ENCODE measurements at regions not wholly inside any gene's neighbourhood (a gene's known extent, or its start where the extent isn't known, plus 50 kb on each side); places are given as distances from the start of the nearest gene placed in this dataset.
A peak's percentile ranks its signal among the peaks of the same experiment; 100 is the strongest.

DNA sequence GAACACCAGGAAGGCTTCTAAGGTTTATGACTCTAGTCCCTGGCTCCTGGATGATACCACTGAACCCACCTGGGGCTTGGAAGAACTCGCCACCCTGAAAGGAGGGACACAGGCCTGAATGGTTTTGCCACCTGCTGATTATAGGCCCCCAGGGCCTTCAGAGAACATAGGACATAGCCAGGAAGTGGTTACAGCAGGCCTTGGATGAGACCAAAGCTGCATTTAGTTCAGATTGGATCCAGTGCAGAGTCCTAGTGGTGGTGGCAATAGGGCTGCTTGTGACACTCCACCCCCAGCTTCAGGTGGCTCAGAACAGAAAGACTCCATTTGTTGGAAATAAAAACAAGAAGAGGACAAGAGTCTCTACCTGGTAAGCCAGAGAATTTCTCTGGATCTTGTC, 101.6 kb upstream of the PLPPR5 start:
- H3K4me1 ChIP-seq (ENCODE audit: insufficient read depth, low read length), result peaks cover 28% of the 10 kb centered on the region
- H3K79me2 ChIP-seq (ENCODE audit: insufficient read depth, low read length), result no peaks in the 10 kb centered on the region
- H3K4me3 ChIP-seq (ENCODE audit: low read depth in 1 of 2, low read length in 2 of 2), result no peak overlapping the region
- peak overlapping the region; percentile 41; the same call in 1 of the 2 replicates for H3K4me2 ChIP-seq (ENCODE audit: insufficient read depth, low read length)
- H3K27me3 ChIP-seq (ENCODE audit: insufficient read depth, low read length, poor library complexity), result no peaks in the 10 kb centered on the region
- TF ChIP-seq, protein P1, sequence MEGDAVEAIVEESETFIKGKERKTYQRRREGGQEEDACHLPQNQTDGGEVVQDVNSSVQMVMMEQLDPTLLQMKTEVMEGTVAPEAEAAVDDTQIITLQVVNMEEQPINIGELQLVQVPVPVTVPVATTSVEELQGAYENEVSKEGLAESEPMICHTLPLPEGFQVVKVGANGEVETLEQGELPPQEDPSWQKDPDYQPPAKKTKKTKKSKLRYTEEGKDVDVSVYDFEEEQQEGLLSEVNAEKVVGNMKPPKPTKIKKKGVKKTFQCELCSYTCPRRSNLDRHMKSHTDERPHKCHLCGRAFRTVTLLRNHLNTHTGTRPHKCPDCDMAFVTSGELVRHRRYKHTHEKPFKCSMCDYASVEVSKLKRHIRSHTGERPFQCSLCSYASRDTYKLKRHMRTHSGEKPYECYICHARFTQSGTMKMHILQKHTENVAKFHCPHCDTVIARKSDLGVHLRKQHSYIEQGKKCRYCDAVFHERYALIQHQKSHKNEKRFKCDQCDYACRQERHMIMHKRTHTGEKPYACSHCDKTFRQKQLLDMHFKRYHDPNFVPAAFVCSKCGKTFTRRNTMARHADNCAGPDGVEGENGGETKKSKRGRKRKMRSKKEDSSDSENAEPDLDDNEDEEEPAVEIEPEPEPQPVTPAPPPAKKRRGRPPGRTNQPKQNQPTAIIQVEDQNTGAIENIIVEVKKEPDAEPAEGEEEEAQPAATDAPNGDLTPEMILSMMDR (IDR thresholded peaks at IDR 0.05; ENCODE audit: borderline replicate concordance, extremely low read depth, low read length, poor library complexity, severe bottlenecking), result no peak
- TF ChIP-seq EZH2 (IDR thresholded peaks at IDR 0.05; ENCODE audit: borderline replicate concordance, low read depth, low read length, severe bottlenecking), result no peak
- no peaks in the 10 kb centered on the region for H3K36me3 ChIP-seq (ENCODE audit: insufficient read depth, low read length)
- H3K9me3 ChIP-seq (ENCODE audit: insufficient read depth, low read length, severe bottlenecking), result no peaks in the 10 kb centered on the region
- DNase-seq, result peak; percentile 74
- no peak overlapping the region for H3K9ac ChIP-seq (ENCODE audit: low read depth, low read length)
- no peaks in the 10 kb centered on the region for H4K20me1 ChIP-seq (ENCODE audit: insufficient read depth, low read length)
- H3K27ac ChIP-seq (ENCODE audit: low read length), result peak overlapping the region; percentile 73
- peak; percentile 90 for ATAC-seq (ENCODE audit: insufficient read depth, low read depth)
- no peak overlapping the region for H2AFZ ChIP-seq (ENCODE audit: low read depth, low read length)

DNA sequence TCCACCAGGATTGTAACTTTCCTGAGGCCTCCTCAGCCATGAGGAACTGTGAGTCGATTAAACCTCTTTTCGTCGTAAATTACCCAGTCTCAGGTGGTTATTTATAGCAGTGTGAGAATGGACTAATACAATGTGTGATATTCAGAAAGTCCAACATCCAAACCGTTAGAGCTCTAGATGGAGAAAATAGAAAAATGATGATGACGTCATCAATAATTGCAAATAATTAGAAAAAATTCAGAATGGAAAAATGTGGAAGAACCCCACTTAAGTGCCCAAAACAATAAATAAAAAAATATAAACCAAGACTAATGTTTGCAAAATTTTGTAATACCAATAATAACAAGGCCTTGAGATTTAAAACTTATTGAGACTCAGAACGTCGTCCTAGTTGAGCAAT, 103.0 kb upstream of the PLPPR5 start:
- DNase-seq (no peak), ATAC-seq (ENCODE audit: insufficient read depth, low read depth) (no peak)
- H2AFZ ChIP-seq (ENCODE audit: low read depth, low read length), result no peak overlapping the region
- H3K4me2 ChIP-seq (ENCODE audit: insufficient read depth, low read length), result no peak overlapping the region
- no peaks in the 10 kb centered on the region for H4K20me1 ChIP-seq (ENCODE audit: insufficient read depth, low read length)
- 0 out of 2 replicates have a peak overlapping the region, but pooled peaks have one; percentile 26 for H3K27ac ChIP-seq (ENCODE audit: low read length)
- no peak overlapping the region for H3K9ac ChIP-seq (ENCODE audit: low read depth, low read length)
- no peaks in the 10 kb centered on the region for H3K27me3 ChIP-seq (ENCODE audit: insufficient read depth, low read length, poor library complexity)
- H3K4me1 ChIP-seq (ENCODE audit: insufficient read depth, low read length), result peaks cover 28% of the 10 kb centered on the region
- H3K4me3 ChIP-seq (ENCODE audit: low read depth in 1 of 2, low read length in 2 of 2), result no peak overlapping the region
- no peaks in the 10 kb centered on the region for H3K9me3 ChIP-seq (ENCODE audit: insufficient read depth, low read length, severe bottlenecking)
- H3K36me3 ChIP-seq (ENCODE audit: insufficient read depth, low read length), result no peaks in the 10 kb centered on the region
- TF ChIP-seq EZH2 (IDR thresholded peaks at IDR 0.05; ENCODE audit: borderline replicate concordance, low read depth, low read length, severe bottlenecking), result no peak
- TF ChIP-seq, protein P1 (IDR thresholded peaks at IDR 0.05; ENCODE audit: borderline replicate concordance, extremely low read depth, low read length, poor library complexity, severe bottlenecking), result no peak
- no peaks in the 10 kb centered on the region for H3K79me2 ChIP-seq (ENCODE audit: insufficient read depth, low read length)

DNA sequence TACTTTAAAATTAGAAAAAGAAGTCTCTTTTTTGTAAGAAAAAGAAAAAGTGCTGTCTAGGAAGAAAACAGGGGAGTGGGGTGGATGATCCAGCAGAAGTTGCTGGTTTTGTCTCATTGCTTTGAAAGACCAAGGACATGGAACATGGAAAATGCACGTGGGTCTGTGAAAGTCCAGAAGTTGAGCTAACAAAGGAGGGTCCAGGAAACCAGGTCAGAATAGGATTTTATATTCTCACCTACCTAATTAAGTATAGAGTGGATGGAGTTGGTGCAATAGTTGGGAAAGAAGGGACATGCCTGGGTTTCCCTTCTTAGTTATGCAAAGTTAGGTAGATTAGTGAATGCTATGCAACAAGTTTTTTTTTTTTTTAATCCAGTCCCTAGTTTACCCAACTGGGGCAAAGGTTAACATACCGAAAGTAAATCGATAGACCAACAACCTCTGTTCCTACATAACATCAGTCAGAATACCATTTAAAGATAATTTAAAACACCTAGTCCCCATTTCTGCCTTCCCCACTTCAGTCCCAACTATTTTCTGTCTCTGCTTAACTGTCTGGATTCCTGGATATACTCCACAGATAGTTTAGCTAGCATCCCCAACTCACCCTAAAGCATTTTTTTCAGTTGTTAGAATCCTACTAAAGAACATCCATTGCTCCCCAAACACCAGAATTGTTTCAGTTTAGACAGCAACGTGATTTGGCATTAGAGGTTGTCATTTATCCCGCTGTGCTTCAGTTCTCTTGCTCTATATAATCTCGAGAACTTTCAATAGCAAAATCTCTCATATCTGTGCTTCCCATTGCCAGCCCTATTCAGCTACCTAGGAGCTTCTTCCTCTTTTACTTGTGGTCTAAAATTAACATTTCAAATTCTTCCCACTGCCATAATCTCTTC, 105.7 kb upstream of the PLPPR5 start:
- Histone ChIP-seq H3K79me2 (ENCODE audit: insufficient read depth, low read length) (no peaks in the 10 kb centered on the region), H3K36me3 (ENCODE audit: insufficient read depth, low read length) (no peaks in the 10 kb centered on the region), H3K4me2 (ENCODE audit: insufficient read depth, low read length) (no peak overlapping the region), H3K27me3 (ENCODE audit: insufficient read depth, low read length, poor library complexity) (no peaks in the 10 kb centered on the region), H3K4me3 (ENCODE audit: low read depth in 1 of 2, low read length in 2 of 2) (no peak overlapping the region), H3K4me1 (ENCODE audit: insufficient read depth, low read length) (peaks cover 23% of the 10 kb centered on the region), H4K20me1 (ENCODE audit: insufficient read depth, low read length) (no peaks in the 10 kb centered on the region), H2AFZ (ENCODE audit: low read depth, low read length) (no peak overlapping the region), H3K9me3 (ENCODE audit: insufficient read depth, low read length, severe bottlenecking) (no peaks in the 10 kb centered on the region), H3K27ac (ENCODE audit: low read length) (no peak overlapping the region), H3K9ac (ENCODE audit: low read depth, low read length) (no peak overlapping the region)
- ATAC-seq (ENCODE audit: insufficient read depth, low read depth) (no peak), DNase-seq (no peak)
- TF ChIP-seq EZH2 (IDR thresholded peaks at IDR 0.05; ENCODE audit: borderline replicate concordance, low read depth, low read length, severe bottlenecking), result no peak
- TF ChIP-seq, protein P1 (IDR thresholded peaks at IDR 0.05; ENCODE audit: borderline replicate concordance, extremely low read depth, low read length, poor library complexity, severe bottlenecking), result no peak
